ENCODE measurements at regions not wholly inside any gene's neighbourhood (a gene's known extent, or its start where the extent isn't known, plus 50 kb on each side); places are given as distances from the start of the nearest gene placed in this dataset.

- no peaks in the 10 kb centered on the region for H3K36me3 Mint-ChIP-seq
- no peaks in the 10 kb centered on the region for H3K9me3 Mint-ChIP-seq
- ATAC-seq (replicated peaks) = no peak
- H3K4me3 Mint-ChIP-seq = no peak overlapping the region
- H3K4me1 Mint-ChIP-seq = peaks cover 0 to 5% of the 10 kb centered on the region in 2 donors
- H3K27me3 Mint-ChIP-seq = peaks cover 4% of the 10 kb centered on the region in 2 donors
- no peak for DNase-seq
- no peak overlapping the region for H3K27ac Mint-ChIP-seq
Measured at GRCh38 chr15:88345962-88346361, 89.4 kb upstream of the NTRK3 start.

DNA sequence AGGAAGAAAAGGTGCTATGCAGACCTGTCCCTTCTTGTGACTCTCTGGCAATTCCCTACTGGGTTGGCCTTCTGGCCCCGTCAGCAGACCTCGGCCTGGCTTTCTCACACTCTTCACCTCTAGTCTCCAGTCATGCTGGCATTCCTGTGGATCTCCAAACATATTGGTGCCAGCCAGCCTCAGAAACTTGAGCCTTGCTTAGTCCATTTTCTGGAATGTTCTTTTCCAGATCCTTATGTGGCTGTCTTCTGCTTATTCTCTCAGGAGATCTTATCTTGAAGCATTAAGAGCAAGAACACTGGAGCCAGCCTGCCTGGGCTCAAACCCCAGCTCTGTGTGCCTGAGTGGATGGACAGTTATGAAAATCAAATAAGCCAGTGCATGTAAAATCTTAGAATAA lies 88.2 kb upstream of the NTRK3 start:
- Mint-ChIP-seq H3K27me3 (peaks cover 4% of the 10 kb centered on the region in 2 donors), H3K9me3 (no peaks in the 10 kb centered on the region)

GRCh38 chr15:88342666-88343065 lies 86.1 kb upstream of the NTRK3 start:
- ATAC-seq (replicated peaks) (no peak), DNase-seq (no peak)
- Mint-ChIP-seq H3K4me3 (no peak overlapping the region), H3K36me3 (no peaks in the 10 kb centered on the region), H3K27me3 (peaks cover 4% of the 10 kb centered on the region in 2 donors), H3K4me1 (no peaks in the 10 kb centered on the region), H3K27ac (no peak overlapping the region), H3K9me3 (no peaks in the 10 kb centered on the region)

More for the DNA sequence above, 88.2 kb upstream of the NTRK3 start:
- Mint-ChIP-seq H3K4me1 (peaks cover 0 to 5% of the 10 kb centered on the region in 2 donors), H3K4me3 (no peak overlapping the region), H3K36me3 (no peaks in the 10 kb centered on the region), H3K27ac (no peak overlapping the region)
- DNase-seq = no peak
- ATAC-seq (replicated peaks) = no peak

DNA sequence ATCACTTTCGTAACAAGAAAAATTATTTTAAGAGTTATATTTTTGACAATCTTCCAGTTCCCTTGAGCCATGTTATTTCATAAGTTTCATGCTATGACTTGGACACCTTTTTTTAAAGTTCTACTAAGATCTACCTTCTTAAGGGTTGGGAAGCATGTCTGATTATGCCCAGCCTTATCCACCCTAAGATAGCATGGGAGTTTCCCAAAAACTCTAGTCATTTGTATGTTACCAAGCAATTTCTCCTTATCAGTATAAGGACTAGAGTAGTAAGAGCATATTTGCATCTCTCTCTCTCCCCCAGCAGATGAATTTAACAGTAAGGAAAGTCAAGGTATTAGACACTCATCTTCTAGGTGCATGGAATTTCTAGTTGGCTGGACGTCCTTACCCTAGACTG lies 85.1 kb upstream of the NTRK3 start:
- ATAC-seq (replicated peaks) = no peak
- no peaks in the 10 kb centered on the region for H3K36me3 Mint-ChIP-seq
- H3K27me3 Mint-ChIP-seq = peaks cover 4% of the 10 kb centered on the region in 2 donors

DNA sequence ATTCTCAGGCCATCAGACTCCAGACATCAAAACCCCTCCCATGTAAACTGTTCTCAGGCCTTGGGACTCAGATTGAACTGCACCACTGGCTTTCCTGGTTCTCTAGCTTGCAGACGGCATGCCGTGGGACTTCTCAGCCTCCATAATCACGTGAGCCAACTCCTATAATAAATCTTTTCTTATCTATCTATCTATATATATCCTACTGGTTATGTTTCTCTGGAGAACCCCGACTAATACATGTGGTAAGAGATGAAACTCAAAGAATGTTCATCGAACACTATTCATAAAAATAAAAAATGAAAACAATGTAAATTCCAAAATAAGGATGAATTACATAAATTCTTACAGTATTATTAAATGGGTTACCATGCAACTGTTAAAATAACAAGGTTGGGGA lies 84.5 kb upstream of the NTRK3 start:
- Mint-ChIP-seq H3K27ac (no peak overlapping the region), H3K4me3 (no peak overlapping the region), H3K36me3 (no peaks in the 10 kb centered on the region), H3K4me1 (no peaks in the 10 kb centered on the region), H3K9me3 (no peaks in the 10 kb centered on the region), H3K27me3 (peaks cover 5 to 9% of the 10 kb centered on the region in 2 donors)
- DNase-seq (no peak), ATAC-seq (replicated peaks) (no peak)

More for the DNA sequence above, 85.1 kb upstream of the NTRK3 start:
- Mint-ChIP-seq H3K27ac (no peak overlapping the region), H3K9me3 (no peaks in the 10 kb centered on the region), H3K4me1 (no peaks in the 10 kb centered on the region), H3K4me3 (no peak overlapping the region)
- DNase-seq = no peak

DNA sequence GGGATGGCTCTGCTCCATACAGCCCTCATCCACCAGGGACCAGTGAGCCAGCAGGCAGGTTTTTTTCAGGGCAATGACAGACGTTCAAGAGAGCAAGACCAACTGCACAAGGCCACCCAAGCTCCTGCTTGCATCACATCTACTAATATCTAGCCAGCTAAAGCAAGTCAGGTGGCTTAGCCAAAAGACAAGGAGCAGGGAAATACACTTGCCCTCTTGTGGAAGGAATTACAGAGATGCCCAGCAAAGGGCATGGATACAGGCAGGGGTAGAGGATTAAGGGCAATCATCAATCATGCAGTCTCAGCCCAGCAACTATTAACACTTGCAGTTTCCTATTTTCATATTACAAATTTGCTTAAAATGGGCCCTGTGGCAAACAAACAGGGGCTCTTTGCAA lies 81.5 kb upstream of the NTRK3 start:
- H3K27me3 Mint-ChIP-seq = peaks cover 24 to 30% of the 10 kb centered on the region in 2 donors
- no peak overlapping the region for H3K4me3 Mint-ChIP-seq
- ATAC-seq (replicated peaks) = no peak
- no peaks in the 10 kb centered on the region for H3K4me1 Mint-ChIP-seq
- DNase-seq = no peak
- H3K27ac Mint-ChIP-seq = no peak overlapping the region
- no peaks in the 10 kb centered on the region for H3K9me3 Mint-ChIP-seq
- H3K36me3 Mint-ChIP-seq = no peaks in the 10 kb centered on the region

GRCh38 chr15:88335074-88335473 lies 78.5 kb upstream of the NTRK3 start:
- DNase-seq = no peak
- Mint-ChIP-seq H3K4me1 (no peaks in the 10 kb centered on the region), H3K4me3 (no peak overlapping the region), H3K27me3 (peaks cover 25 to 26% of the 10 kb centered on the region in 2 donors), H3K9me3 (no peaks in the 10 kb centered on the region), H3K36me3 (no peaks in the 10 kb centered on the region), H3K27ac (no peak overlapping the region)
- ATAC-seq (replicated peaks) = no peak

GRCh38 chr15:88334436-88334835 lies 77.9 kb upstream of the NTRK3 start:
- ATAC-seq (replicated peaks) = no peak

GRCh38 chr15:88331291-88331690 lies 74.8 kb upstream of the NTRK3 start:
- DNase-seq = peak; percentile 8
- Mint-ChIP-seq H3K9me3 (no peaks in the 10 kb centered on the region), H3K4me3 (no peak overlapping the region), H3K36me3 (no peaks in the 10 kb centered on the region), H3K27me3 (peaks cover 26 to 29% of the 10 kb centered on the region in 2 donors), H3K27ac (no peak overlapping the region), H3K4me1 (no peaks in the 10 kb centered on the region)
- ATAC-seq (replicated peaks) = peak; percentile 62 to 64

More at GRCh38 chr15:88334436-88334835, 77.9 kb upstream of the NTRK3 start:
- no peak for DNase-seq
- Mint-ChIP-seq H3K9me3 (no peaks in the 10 kb centered on the region), H3K4me1 (no peaks in the 10 kb centered on the region), H3K4me3 (no peak overlapping the region), H3K27ac (no peak overlapping the region), H3K27me3 (peaks cover 25 to 26% of the 10 kb centered on the region in 2 donors), H3K36me3 (no peaks in the 10 kb centered on the region)

GRCh38 chr15:88326924-88327323 lies 70.4 kb upstream of the NTRK3 start:
- Mint-ChIP-seq H3K4me3 (no peak overlapping the region), H3K9me3 (no peaks in the 10 kb centered on the region), H3K36me3 (no peaks in the 10 kb centered on the region), H3K27ac (no peak overlapping the region), H3K27me3 (peaks cover 4 to 11% of the 10 kb centered on the region in 2 donors), H3K4me1 (no peaks in the 10 kb centered on the region)
- DNase-seq (no peak), ATAC-seq (replicated peaks) (no peak)

GRCh38 chr15:88324741-88325065 lies 68.2 kb upstream of the NTRK3 start:
- no peaks in the 10 kb centered on the region for H3K9me3 Mint-ChIP-seq

DNA sequence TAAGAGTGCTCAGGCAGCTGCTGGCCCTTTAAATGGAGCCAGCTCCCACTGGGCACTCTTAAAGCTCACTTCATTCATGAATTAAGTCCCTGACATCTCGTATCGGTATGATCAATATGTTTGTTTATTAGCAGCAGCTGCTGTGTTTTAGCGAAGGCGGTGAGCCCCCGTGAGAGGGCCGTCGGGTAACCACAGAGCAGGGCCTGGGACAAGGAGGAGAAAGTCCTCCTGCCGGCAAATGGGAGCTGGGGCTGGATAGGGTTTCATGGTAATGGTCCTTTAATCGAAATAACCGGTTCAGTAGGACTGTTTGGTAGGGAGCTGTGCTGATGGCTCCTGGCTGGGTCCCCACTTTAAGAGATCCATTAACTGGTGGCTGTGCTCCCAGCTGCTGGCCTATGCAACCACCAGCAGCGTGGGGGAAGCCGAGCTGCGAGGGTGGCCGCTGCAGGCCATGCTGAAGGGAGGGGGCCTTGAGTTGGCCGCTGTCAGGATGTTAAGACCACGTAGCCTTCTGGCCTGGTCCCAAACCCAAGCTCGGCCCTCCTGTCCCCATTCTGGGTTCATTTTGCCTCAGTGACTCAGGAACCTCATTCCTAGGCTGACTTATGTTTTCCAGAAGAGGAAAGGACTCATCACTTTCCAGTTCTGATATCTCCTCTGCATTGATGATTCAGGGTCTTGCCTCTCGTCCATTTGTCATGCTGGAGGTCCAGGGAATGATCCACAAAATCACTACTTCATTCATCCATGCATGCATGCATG lies 67.6 kb upstream of the NTRK3 start:
- H3K9me3 Mint-ChIP-seq = no peaks in the 10 kb centered on the region

More at GRCh38 chr15:88324741-88325065, 68.2 kb upstream of the NTRK3 start:
- Mint-ChIP-seq H3K4me3 (no peak overlapping the region), H3K36me3 (no peaks in the 10 kb centered on the region), H3K27ac (no peak overlapping the region), H3K4me1 (no peaks in the 10 kb centered on the region), H3K27me3 (peaks cover 13 to 20% of the 10 kb centered on the region in 2 donors)
- DNase-seq (no peak), ATAC-seq (replicated peaks) (no peak)

DNA sequence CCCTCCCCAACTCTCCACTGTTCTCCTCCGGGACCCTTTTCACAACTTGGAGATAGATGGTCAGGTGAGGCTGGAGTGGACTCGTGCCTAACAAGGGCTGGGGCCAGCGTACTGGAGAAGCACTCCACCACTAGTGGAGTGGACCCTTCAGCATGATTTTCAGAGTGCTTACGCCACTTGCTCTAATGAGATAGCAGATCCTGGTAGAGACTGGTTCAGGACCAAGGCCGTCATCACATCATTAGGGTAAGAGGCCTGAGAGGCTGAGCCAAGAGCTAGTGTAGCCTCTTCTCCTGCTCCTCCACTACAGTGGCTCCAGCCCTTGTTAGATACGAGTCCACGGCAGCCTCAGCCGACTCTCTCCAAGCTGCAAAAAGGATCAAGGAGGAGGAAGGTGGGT lies 66.9 kb upstream of the NTRK3 start:
- no peaks in the 10 kb centered on the region for H3K9me3 Mint-ChIP-seq
- H3K36me3 Mint-ChIP-seq = no peaks in the 10 kb centered on the region
- no peaks in the 10 kb centered on the region for H3K4me1 Mint-ChIP-seq
- peaks cover 17 to 20% of the 10 kb centered on the region in 2 donors for H3K27me3 Mint-ChIP-seq
- no peak overlapping the region for H3K4me3 Mint-ChIP-seq
- ATAC-seq (replicated peaks) (no peak), DNase-seq (no peak)
- no peak overlapping the region for H3K27ac Mint-ChIP-seq

More for the DNA sequence above, 67.6 kb upstream of the NTRK3 start:
- Mint-ChIP-seq H3K27me3 (peaks cover 13 to 20% of the 10 kb centered on the region in 2 donors), H3K4me3 (no peak overlapping the region), H3K36me3 (no peaks in the 10 kb centered on the region), H3K27ac (no peak overlapping the region), H3K4me1 (no peaks in the 10 kb centered on the region)
- DNase-seq (no peak), ATAC-seq (replicated peaks) (no peak)

GRCh38 chr15:88322461-88322860 lies 65.9 kb upstream of the NTRK3 start:
- Mint-ChIP-seq H3K9me3 (no peaks in the 10 kb centered on the region), H3K27ac (no peak overlapping the region), H3K27me3 (peaks cover 18 to 21% of the 10 kb centered on the region in 2 donors), H3K4me1 (no peaks in the 10 kb centered on the region), H3K4me3 (no peak overlapping the region), H3K36me3 (no peaks in the 10 kb centered on the region)
- DNase-seq (no peak), ATAC-seq (replicated peaks) (no peak)

DNA sequence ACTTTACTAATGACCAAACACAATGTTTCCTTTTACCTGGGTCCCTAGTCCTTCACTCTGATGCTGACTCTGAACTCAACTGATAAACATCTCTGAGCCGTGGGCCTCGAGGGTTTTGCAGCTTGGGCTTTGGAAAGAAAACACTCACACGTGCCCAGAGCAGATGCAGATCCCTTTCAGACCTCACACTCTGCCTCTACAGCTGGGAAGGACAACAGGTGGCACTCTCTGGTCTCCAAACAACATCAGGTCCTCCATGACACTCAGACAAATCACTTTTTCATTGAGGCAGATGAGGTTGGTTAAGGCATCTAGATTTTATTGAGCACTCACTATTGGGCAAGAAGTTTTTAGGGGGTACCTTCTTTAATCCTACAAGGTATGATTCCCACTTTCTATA lies 64.7 kb upstream of the NTRK3 start:
- H3K4me3 Mint-ChIP-seq = no peak overlapping the region
- H3K27ac Mint-ChIP-seq = no peak overlapping the region
- DNase-seq = no peak
- H3K27me3 Mint-ChIP-seq = peaks cover 25% of the 10 kb centered on the region in 2 donors
- ATAC-seq (replicated peaks) = no peak
- no peaks in the 10 kb centered on the region for H3K9me3 Mint-ChIP-seq
- no peaks in the 10 kb centered on the region for H3K36me3 Mint-ChIP-seq
- H3K4me1 Mint-ChIP-seq = no peaks in the 10 kb centered on the region
